NCI-H526 treated with DMSO at 0.1 percent for 48 hours (cell line): ENCODE measurements at regions not wholly inside any gene's neighbourhood (a gene's known extent, or its start where the extent isn't known, plus 50 kb on each side); places are given as distances from the start of the nearest gene placed in this dataset.

ENCODE experiments used
- DNase-seq: peaks from one replicate; lab custom pipeline; 2025; lab: John Stamatoyannopoulos, UW

DNA sequence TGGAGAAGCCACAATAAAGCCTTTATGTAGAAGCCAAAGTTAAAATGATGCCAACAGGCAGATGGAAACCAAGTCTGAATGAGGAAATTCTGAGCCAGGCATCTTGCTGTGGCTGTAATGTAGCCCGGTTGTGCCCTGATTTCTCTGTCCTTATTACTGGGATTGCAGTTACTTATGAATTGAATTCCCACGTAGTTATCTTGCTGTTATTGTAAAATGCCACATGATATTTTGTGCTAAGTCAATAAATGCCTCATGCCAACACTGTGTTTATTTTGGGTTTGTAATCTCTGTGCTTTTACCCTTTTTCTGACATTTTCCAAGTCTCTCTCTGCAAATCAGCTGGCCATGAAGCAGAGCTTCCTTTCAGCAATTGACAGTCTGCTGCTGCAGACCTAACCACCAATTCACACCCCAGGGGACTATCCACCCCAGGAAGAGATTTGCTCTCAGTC, 486.1 kb upstream of the GOLIM4 start:
- no peak for DNase-seq

DNA sequence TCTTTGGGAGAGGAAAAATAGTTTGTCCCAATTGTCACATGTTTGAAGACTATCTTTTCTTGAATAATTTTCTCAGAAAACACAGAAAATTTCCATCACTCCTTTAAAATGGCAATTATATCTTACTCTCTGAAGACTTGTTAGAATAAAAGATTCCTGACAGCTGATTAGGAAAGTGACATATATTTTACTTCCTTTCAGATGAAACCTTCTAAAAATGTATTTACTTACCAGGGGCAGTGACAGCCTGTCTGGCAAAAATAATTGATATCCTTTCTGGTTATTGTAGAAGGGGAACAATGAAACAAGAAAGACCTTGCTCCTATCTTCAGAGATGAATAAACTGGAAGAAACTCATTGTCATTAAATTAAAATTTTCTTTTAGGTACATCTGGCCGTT, 483.3 kb upstream of the GOLIM4 start:
- no peak for DNase-seq

DNA sequence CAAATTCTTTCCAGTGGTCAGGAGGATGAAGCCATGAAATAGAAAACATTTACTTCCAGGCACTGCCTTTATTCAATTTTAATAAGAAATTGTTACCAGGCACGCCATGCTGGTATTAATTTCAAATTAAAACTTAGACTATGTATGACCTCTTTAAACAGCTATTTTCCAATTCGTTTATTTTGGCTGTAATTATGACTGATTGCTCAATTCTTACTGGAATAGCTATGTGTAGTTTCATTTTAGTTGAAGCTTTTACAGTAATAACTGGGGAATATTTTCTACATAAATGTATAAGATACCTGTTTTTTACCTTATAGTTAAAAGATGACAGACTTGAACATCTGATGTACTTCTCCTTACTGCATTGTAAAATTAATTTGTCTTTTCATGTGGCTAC, 480.0 kb upstream of the GOLIM4 start:
- DNase-seq = no peak

DNA sequence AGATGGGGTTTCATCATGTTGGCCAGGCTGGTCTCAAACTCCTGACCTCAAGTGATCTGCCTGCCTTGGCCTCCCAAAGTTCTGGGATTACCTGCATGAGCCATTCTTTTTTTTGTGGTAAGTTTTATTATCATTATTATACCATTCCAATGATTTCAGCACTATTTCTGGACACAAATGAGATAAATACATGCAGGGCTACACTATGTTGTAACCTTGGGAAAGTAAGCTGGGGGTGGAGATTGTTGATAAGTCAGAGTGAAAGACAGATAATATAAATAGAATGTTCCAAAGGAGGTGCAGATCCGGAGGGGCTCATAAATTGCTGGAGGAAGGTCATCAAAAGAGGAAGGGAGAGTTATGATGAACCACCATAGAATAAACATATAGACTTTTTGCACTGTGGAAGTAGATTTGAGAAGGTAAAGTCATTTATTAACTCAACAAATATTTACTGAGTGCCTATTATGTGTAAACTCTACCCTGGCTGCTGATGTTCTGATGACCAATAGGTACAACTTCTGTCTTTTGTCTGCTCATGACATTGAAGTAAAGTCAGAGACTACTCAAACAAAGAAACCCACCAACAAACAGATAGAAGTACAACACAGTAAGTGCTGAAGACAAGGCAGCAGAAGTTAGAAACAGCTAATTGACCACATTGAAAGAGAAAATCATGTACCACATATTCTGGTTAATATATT, 478.9 kb upstream of the GOLIM4 start:
- no peak for DNase-seq

DNA sequence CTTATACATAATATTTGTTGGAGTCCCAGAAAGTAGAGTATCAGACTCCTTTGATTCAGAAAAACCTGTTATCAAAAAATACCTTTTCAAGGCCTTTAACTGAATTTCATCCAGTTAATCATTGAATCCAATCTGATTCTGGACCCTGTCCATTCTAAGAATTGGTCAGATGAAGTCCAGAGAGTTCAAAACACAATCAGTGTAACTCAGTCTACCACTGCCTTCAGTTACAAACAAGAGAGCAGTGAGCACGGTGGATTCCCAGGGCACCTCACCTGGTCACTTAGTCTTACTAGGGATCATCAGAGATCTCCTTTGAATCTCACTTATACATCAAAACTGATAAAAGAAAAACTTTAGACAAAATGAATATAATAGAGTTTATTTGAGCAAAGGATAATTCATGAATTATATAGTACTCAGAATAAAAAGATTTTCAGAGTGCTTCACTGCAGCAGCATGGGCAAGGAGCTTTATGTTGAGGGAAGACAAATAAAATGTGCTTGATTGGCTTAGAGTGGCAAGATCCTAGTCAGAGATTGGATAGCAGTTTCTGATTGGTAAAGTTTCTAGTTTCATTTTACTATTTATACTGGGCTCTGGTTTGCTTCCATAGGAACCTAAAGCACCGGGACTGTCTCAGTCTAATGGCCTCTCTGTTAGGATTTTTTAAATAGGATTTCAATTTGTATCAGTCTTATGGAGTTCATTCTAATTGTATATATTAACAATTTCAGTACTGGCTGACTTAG, 474.9 kb upstream of the GOLIM4 start:
- DNase-seq = no peak

DNA sequence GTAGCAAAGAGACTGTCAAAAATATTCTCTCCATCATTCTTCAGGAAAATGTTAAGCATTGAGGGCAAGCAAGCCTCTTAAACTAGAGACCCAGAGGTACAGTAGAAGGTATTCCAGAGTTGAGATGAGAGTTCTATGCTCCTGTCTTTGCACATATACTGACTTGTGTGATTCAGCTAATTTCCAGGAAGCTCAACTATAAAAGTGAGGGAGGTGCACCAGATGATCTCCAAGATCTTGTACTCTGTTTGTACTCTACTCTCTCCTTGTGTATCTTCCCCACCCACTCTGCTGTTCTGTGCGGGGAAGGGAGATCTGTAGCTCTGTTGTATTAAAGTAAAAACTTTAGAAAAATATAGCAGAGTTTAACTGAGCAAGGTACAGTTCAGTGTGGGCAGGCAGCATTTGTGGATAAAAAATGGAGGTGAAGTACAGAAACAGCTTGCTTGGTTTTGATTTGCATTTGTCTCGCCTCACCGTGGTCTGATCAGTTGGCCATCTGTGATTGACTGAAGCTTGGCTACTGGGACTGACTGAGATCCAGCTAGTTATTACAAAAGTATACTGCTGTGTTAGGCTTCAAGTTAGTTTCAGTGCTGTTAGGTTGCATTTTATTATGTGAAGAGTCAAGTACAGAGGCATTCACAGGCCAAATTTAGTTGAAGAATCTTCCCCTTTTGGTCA, 463.1 kb upstream of the GOLIM4 start:
- DNase-seq = no peak

DNA sequence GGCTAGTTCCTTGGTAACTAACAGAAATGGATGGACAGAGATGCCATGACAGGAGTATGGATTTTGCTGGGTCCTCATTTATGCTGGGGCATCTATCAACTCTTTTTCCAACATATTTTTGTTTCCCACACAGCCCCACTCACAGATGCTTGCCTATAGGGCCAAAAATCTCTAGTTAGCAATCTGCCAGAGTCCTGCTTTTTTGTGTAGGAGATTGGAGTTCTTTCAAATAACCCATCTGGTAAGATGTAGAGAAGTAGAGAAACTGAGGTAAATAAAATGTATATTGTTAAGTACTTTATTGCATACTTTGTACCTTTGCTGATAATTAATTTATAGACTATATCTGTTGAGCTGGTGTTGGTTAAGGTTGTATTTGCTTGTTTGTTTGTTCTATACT, 456.5 kb upstream of the GOLIM4 start:
- DNase-seq = no peak

DNA sequence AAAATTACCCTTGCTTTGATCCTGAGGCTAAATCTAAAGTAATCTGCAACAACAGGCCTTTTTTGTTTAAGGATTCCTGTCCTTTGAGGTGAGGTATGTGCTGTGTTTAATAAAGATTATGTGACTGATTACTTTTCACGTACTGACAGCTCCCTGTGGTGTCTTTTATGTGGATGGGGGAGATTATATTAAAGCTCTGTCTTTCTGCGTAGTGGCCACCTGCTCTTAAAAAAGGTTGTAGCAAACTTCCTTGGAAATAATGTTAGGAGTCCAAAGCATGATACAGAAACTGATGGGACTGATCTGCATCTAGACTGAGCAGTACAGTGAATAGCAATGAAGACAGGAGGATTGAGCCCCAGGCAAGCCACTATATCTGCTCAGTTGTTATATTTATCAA, 453.0 kb upstream of the GOLIM4 start:
- DNase-seq = no peak

DNA sequence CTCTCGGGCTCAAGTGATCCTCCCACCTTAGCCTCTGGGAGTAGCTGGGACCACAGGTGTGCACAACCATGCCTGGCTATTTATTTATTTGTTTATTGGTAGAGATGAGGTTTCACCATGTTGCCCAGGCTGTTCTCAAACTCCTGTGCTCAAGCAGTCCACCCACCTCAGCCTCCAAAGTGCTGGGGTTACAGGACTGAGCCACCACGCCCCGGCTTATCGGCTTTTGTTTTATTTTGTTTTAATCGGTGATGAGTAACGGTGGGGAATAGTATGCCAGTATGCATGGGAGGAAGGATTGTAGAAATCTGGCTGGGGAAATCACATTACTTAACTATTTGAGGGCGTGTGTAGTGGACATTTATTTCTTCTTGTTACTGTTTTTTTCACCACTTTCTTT, 451.0 kb upstream of the GOLIM4 start:
- DNase-seq = no peak

DNA sequence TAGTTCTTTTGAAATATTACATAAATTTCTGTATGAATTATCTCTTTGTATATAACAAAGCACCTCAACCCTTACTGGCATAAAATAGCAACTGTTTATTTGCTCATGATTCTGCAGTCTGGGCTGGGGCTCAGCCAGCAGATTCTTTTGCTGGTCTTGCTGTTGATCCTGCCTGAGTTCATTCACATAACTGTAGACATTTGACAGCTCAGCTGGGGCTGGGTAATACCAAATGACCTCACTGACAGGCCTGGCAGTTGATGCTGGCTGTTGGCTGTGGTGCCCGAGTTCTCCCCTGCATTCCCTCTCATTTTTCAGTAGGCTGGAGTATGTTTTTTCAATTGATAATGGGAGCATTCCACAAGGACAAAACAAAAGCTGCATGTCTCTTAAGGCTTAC, 449.9 kb upstream of the GOLIM4 start:
- DNase-seq = no peak

DNA sequence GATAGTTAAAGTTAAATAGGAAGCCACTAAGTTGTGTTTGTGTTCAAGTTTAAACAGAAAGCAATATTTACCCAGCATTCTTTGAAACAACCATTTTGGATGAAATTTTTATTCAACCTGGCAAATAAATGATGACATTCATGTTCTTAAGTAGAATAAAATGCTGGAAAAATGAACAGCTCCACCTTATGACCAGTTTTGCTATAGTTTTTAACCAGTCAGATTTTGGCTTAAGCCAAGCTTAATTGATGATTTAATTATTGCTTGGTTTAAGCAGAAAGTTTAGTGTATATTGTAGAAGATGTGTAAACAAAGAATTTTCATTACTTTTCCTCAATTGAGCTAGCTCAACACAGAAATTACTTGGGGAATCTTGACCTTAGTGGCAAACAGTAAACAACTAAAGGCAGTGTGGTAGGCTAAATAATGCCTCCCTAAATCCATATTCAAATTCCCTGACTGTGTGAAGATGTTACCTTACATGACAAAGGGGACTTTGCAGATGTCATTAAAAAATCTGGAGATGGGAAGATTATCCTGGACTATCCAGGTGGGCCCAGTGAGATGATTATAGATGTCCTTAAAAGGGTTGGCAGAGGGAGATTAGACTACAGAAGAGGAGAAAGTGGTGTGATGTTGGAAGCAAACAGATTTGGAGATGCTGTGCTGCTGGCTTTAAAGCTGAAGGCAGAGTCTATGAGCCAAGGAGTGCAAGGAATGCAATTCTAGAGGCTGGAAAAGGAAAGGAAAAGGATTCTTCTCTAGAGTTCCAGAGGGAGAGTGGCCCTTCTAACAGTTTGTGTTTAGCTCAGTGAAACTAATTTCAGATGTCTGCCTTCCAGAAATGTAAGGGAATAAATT, 448.6 kb upstream of the GOLIM4 start:
- no peak for DNase-seq

DNA sequence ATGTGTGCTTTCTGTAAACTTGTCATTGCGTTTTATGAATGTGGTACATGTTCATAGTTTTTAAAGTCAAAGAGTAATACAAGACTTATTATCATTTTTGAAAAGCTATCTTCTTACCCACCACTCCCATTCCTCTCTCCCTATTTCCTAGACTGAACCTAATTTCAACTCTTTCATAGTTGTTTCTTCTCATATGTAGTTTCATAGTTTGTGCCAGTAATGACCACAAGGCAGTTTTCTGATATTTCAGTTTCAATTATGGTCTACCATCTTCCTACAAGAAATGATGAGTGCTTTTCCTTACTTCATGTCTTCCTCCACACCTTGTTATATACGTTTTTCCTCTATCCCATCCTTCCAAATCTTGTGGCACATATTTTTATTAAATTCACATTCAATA, 445.0 kb upstream of the GOLIM4 start:
- DNase-seq = no peak

DNA sequence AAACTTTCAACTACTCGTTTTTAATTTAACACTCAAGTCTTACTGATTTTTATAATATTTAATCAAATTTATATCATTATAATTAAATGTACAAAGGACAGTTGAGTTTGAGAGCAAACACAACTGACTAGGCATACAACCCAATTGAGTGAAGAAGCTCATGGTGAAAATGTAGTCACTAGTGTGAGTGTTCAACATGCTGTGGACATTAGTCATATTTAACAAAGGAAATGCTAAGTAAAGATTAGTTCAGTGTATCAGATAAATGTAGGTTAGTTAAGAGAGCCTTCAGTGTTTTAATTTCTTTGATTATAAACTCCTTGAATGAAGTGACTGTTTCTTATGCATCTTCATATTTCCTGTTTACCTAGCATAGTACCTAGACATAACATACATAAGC, 444.2 kb upstream of the GOLIM4 start:
- no peak for DNase-seq

DNA sequence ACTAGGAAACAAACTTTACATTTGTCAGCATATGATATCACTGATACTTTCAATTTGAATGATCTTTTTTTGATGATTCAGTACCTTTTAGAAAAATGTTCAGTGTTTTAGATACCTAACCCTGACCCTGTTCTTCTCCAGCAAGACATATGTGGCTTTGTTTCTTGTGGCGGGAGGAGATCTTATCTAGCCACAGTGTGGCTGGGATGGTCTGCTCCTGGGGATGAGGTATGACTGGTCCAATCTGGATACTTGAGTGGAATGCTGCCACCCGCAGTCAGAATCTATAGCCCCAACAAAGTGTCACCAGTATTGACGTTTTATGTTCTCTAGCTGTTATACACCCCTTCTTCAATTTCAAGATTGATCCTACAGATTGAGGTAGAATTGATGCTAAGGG, 439.0 kb upstream of the GOLIM4 start:
- DNase-seq = no peak

DNA sequence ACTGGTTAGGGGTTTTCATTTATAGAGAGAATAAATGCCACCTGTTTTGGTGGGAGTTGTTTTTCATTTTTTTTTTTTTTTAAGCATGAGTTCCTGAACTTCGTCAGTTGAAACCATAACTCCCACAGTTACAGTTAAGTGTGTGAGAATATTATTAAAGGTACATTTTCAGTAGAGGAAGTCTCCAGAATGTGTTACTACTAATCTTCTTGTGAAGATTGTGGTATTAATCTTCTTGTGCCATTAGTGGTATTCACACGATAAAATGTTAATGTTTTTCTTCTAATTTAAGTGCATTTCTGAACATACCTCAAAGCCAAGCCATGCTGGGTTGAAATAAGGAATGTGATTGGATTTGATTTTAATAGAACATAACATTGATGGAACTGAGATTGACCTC, 437.9 kb upstream of the GOLIM4 start:
- no peak for DNase-seq

DNA sequence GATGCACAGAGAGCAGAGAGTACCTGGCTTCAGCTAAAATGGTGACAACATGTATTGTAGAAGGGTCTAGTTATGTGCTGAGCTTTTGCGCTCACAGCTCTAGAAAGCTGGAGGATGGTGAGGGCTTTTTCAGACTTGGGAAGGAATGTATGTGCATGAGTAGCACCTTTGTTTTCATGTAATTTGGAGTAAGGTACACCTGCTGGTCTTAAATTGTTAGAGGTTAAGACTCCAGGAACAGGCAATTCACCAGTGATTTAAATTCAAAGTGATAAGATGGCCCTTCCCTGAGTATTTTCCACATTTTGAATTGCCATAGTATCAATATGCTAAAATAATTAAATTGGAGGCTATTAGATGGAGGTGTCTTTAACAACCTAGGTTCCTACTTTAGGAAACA, 436.4 kb upstream of the GOLIM4 start:
- no peak for DNase-seq

DNA sequence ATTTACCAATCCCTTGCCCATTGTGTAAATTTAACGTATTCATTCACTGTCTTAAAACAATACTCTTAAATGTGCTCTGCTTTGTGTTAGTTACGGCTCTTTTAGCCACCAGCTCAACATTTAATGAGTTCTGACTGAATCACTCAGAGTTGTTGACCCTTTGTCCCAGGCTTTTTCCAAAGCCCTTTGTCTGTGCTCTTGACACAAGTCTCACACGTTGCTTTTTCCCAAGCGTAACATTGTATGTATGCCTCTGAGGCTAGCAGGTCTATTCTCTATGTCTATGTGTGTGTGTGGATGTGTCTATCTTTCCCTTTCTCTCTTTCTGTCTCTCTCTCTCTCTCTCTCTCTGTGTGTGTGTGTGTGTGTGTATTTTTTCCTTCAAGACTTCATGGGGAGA, 435.4 kb upstream of the GOLIM4 start:
- no peak for DNase-seq

DNA sequence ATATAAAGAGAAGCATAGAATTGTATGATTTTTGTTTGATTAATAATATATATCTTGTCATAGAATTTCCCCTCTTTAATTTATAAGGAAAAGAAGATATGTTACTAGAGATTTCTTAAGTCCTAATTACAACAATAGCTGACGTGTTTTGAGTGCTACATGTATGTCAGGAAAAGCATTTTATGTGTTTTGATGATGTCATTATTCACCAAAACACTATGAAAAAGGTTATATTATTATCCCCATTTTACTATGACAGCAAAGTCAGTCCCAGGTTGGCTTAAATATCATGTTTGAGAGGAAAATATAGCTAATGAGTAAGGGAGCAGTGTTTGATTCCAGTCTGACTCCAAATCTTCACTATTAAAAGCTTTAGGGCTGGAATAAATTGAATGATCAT, 428.4 kb upstream of the GOLIM4 start:
- DNase-seq = no peak

DNA sequence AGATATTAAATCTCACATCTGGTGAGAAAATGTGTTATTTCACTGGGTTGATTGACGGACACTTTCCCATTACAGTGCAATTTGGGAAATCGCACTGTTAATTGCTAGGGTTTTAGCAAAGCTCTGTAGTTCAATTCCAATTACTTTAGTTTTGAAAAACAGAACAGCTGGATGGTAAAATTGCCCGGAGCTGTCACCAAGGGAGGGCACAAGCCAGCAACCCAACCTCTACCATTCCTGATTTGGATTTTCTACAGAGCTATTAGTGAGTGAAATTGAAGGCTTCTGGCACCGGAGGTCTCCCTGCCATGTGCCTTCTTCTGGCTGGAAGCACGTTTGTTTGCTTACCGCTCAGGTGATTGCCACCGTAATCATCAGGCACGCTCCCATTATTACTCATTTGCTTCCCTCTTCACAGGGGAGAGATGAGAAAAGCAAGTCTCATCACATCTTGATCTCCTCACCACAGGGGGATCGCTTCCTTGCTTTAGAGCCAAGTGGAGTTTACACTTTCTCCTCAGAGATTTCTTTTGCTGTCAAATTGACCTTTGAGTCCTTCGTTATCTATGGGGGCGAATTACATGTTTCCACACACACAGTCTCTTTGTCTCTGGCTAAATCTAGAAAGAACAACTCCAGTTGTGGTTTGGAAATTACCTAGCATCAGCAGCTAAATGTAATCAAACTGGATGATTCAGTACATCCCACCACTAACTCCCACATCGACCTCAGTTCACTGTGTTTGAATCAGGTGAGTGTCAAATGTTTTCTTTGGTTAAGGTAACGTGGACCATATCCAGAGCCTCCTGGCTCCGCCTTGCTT, 421.7 kb upstream of the GOLIM4 start:
- DNase-seq = no peak

DNA sequence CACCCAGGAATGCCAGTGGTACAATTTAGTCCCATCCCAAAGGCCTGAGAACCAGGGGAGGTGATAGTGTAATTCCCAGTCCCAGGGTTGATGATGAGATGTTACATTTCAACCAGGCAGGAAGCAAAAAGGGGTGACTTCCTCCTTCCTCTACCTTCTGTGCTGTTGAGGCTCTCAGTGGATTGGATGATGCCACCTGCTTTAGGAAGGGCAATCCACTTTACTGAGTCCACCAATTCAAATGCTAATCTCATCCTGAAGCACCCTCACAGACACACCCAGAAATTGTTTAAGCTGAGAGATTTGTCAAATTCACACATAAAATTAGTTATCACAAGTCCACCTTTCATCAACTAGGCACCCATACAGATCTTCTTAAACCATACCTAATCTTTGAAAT, 418.5 kb upstream of the GOLIM4 start:
- DNase-seq = no peak

DNA sequence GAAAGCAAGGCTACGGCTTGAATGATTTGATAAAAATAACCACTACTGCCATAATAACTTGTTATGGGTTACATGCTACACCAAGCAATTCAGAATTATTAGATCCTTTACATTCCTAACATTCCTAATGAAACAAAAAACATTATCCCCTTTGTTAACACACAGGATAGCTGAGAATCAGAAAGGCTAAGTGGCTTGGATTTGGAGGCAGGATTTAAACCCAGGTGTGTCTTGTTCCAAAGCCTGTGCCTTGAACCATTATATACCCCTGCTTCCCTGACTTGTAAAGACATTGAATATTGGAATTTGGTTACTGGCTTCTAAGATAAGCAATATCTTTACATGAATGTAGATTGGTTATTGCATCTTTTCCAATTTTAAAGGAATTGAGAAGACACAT, 417.1 kb upstream of the GOLIM4 start:
- DNase-seq = no peak
